ENCODE measurements at regions not wholly inside any gene's neighbourhood (a gene's known extent, or its start where the extent isn't known, plus 50 kb on each side); places are given as distances from the start of the nearest gene placed in this dataset.

- H3K27ac ChIP-seq, result no peak overlapping the region
- intact Hi-C loops (cut with DNase I), result no loop called here
- no peaks in the 10 kb centered on the region for H3K4me1 ChIP-seq
- H3K9me3 ChIP-seq, result no peaks in the 10 kb centered on the region
- H3K4me3 ChIP-seq, result no peak overlapping the region
- no peaks in the 10 kb centered on the region for H3K36me3 ChIP-seq
- TF ChIP-seq POLR2A (IDR thresholded peaks at IDR 0.05), result no peak
- TF ChIP-seq POLR2AphosphoS5 (IDR thresholded peaks at IDR 0.05; ENCODE audit: insufficient read depth in 1 of 2, low read depth in 1 of 2), result no peak
- TF ChIP-seq CTCF (IDR thresholded peaks at IDR 0.05), result no peak
- H3K27me3 ChIP-seq, result no peaks in the 10 kb centered on the region
- DNase-seq (ENCODE audit: extremely low spot score in 2 of 2), result no peak
Observed at GRCh38 chr4:180566492-180566891, 1676.7 kb upstream of the TENM3 start.

- Histone ChIP-seq H3K4me3 (no peak overlapping the region), H3K36me3 (no peaks in the 10 kb centered on the region), H3K27me3 (no peaks in the 10 kb centered on the region), H3K4me1 (no peaks in the 10 kb centered on the region), H3K27ac (no peak overlapping the region), H3K9me3 (no peaks in the 10 kb centered on the region)
- no peak for DNase-seq (ENCODE audit: extremely low spot score in 2 of 2)
- intact Hi-C loops (cut with DNase I), result no loop called here
- TF ChIP-seq POLR2A (IDR thresholded peaks at IDR 0.05) (no peak), POLR2AphosphoS5 (IDR thresholded peaks at IDR 0.05; ENCODE audit: insufficient read depth in 1 of 2, low read depth in 1 of 2) (no peak), CTCF (IDR thresholded peaks at IDR 0.05) (no peak)
Observed at GRCh38 chr4:180567080-180567479, 1676.1 kb upstream of the TENM3 start.

- H3K36me3 ChIP-seq, result no peaks in the 10 kb centered on the region
- no peak for DNase-seq (ENCODE audit: extremely low spot score in 2 of 2)
- H3K4me1 ChIP-seq, result no peaks in the 10 kb centered on the region
- no peaks in the 10 kb centered on the region for H3K27me3 ChIP-seq
- H3K9me3 ChIP-seq, result no peaks in the 10 kb centered on the region
- no peak for TF ChIP-seq CTCF (IDR thresholded peaks at IDR 0.05)
- no peak for TF ChIP-seq POLR2A (IDR thresholded peaks at IDR 0.05)
- no peak for TF ChIP-seq POLR2AphosphoS5 (IDR thresholded peaks at IDR 0.05; ENCODE audit: insufficient read depth in 1 of 2, low read depth in 1 of 2)
- intact Hi-C loops (cut with DNase I), result no loop called here
- no peak overlapping the region for H3K27ac ChIP-seq
- no peak overlapping the region for H3K4me3 ChIP-seq
Observed at GRCh38 chr4:180571516-180572055, 1671.6 kb upstream of the TENM3 start.

GRCh38 chr4:180578175-180578574 lies 1665.0 kb upstream of the TENM3 start:
- no peak for DNase-seq (ENCODE audit: extremely low spot score in 2 of 2)
- H3K4me1 ChIP-seq, result no peaks in the 10 kb centered on the region
- H3K9me3 ChIP-seq, result no peaks in the 10 kb centered on the region
- TF ChIP-seq CTCF (IDR thresholded peaks at IDR 0.05), result no peak
- no peak for TF ChIP-seq POLR2AphosphoS5 (IDR thresholded peaks at IDR 0.05; ENCODE audit: insufficient read depth in 1 of 2, low read depth in 1 of 2)
- TF ChIP-seq POLR2A (IDR thresholded peaks at IDR 0.05), result no peak
- no peak overlapping the region for H3K27ac ChIP-seq
- H3K4me3 ChIP-seq, result no peak overlapping the region
- H3K36me3 ChIP-seq, result no peaks in the 10 kb centered on the region
- intact Hi-C loops (cut with DNase I), result no loop called here
- H3K27me3 ChIP-seq, result no peaks in the 10 kb centered on the region

GRCh38 chr4:180581061-180581460 lies 1662.1 kb upstream of the TENM3 start:
- intact Hi-C loops (cut with DNase I), result no loop called here
- H3K27me3 ChIP-seq, result no peaks in the 10 kb centered on the region
- H3K36me3 ChIP-seq, result no peaks in the 10 kb centered on the region
- no peaks in the 10 kb centered on the region for H3K4me1 ChIP-seq
- no peak for DNase-seq (ENCODE audit: extremely low spot score in 2 of 2)
- no peak overlapping the region for H3K4me3 ChIP-seq
- TF ChIP-seq CTCF (IDR thresholded peaks at IDR 0.05) (no peak), POLR2A (IDR thresholded peaks at IDR 0.05) (no peak), POLR2AphosphoS5 (IDR thresholded peaks at IDR 0.05; ENCODE audit: insufficient read depth in 1 of 2, low read depth in 1 of 2) (no peak)
- H3K9me3 ChIP-seq, result no peaks in the 10 kb centered on the region
- H3K27ac ChIP-seq, result no peak overlapping the region

Measured in vagina (tissue), 2 donors.